HL-60/S4 (cell line): ENCODE measurements at regions not wholly inside any gene's neighbourhood (a gene's known extent, or its start where the extent isn't known, plus 50 kb on each side); places are given as distances from the start of the nearest gene placed in this dataset.
"Not testable (repeated sequence)": the region's sequence is repeated elsewhere in the genome, so short reads cannot be mapped to it uniquely, and the experiment has no call there.

Experiments used
- in situ Hi-C: fragments of 300-500 bp; cut with MboI; formaldehyde crosslinking; loops from 2 replicates; pipeline ENCODE4 v1.14.3; 2022; ENCODE audit warnings: low sequenced_read_pairs

DNA sequence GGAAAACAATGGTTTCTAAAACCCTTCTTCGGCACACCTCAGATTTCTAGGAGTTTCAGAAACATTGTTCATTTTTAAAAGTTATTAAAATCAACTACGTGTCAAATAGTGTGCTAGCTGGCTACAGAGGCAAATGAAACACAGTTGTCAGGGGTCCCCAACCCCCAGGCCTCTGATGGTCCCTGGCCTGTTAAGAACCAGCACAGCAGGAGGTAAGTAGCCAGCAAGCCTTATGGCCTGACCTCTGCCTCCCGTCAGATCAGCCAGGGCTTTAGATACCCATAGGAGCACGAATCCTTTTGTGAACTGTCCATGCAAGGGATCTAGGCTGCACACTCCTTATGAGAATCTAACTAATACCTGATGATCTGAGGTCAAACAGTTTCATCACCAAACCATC lies 648.2 kb downstream of the FAM181B start:
- in situ Hi-C loops = no loop called here

- in situ Hi-C loops = no loop called here
These were observed 650.7 kb downstream of the FAM181B start for GRCh38 chr11:82082976-82083375.

DNA sequence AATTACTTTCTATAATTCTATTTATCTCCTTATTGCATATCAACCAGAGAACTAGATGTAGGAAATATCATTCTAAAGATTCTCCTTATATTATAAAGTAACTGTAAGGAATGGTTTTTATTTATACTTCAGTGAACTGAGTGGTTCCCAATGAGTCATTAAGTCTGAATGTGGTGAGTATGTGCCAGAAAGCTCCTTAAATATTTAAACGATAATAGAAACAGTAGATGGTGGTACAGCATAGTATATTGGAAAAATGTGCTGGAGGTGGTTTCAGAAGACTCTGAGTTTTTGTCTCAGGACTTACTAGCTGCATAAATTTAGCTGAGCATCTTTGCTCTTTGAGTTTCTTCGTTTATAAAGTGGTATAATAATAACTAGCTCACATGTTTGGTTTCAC lies 653.5 kb downstream of the FAM181B start:
- in situ Hi-C loops = no loop called here

GRCh38 chr11:82076126-82076525 lies 657.5 kb downstream of the FAM181B start:
- in situ Hi-C loops = no loop called here

- in situ Hi-C loops = no loop called here
These were observed 674.2 kb downstream of the FAM181B start for GRCh38 chr11:82059505-82059904.

DNA sequence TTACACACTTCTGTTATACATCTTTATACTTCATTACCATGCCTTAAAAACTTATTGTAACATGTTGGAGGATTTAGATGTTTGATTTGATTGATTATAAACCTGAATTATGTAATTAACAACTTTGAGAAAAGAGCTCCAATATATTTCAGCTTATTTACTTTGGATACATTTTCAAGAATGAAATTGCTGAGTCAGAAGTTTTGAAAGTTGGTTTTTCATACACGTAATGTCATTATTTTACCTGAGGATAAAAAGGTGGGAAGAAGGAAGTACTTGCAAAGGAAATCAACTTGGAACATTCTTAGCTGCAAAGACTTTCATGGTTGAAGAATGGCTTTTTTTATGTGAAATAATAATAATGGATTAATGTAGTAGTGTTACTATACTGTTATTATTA lies 677.2 kb downstream of the FAM181B start:
- in situ Hi-C loops = no loop called here

DNA sequence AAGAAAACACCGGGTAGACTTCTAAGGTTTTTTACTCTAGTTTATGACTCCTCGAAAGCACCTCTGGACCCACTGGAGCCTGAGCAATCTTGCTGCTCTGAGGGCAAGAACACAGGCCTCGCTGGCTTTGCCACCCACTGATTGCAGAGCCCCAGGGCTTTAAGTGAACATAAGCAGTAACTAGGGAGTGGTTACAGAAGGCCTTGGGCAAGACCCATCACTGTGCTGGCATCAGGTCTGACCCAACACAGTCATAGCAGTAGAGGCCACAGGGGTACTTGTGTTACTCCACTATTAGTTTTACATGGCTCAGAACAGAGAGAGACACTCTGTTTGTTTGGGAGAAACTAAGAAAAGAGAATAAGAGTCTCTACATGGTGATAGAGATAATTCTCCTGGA lies 684.5 kb downstream of the FAM181B start:
- in situ Hi-C loops = no loop called here

DNA sequence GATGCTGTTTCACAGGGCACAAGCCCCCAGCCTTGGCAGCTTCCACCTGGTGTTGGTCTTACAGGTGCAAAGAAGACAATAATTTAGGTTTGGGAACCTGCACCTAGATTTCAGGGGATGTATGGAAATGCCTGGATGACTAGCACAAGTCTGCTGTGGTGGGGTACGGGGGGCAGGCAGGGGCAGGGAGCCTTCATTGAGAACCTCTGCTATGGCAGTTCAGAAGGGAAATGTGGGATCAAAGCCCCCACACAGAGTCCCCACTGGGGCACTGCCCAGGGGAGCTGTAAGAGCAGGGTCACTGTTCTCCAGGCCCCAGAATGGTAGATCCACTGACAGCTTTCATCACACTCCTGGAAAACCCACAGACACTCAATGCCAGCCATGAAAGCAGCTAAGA lies 686.5 kb downstream of the FAM181B start:
- in situ Hi-C loops = no loop called here

GRCh38 chr11:82046778-82047177 lies 686.9 kb downstream of the FAM181B start:
- in situ Hi-C loops = no loop called here

DNA sequence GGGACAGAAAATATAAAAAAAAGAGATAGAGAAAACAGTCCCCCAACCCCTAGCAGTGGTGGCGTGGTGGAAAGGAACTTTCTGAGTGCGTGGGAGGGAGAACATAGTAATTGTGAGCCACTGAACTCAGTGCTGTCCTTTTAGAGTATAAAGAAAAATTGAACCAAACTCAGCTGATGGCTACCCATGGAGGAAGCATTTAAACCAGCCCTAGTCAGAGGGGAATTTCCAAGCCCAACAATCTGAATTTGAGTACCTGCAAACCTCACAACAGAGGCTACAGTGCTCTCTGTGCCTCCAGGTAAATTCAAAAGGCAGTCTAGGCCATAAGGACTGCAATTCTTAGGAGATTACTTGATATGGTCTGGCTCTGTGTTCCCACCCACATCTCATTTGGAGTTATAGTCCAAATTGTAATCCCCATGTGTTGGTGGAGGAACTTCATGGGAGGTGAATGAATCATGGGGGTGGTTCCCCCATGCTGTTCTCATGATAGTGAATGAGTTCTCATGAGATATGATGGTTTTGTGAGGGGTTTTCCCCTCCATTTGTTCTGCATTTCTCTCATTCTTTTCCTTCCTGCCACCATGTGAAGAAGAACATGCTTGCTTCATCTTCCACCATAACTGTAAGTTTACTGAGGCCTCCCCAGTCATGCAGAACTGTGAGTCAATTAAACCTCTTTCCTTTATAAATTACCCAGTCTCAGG lies 687.8 kb downstream of the FAM181B start:
- in situ Hi-C loops = no loop called here

- in situ Hi-C loops = no loop called here
These were observed 690.3 kb downstream of the FAM181B start for GRCh38 chr11:82043316-82043715.

DNA sequence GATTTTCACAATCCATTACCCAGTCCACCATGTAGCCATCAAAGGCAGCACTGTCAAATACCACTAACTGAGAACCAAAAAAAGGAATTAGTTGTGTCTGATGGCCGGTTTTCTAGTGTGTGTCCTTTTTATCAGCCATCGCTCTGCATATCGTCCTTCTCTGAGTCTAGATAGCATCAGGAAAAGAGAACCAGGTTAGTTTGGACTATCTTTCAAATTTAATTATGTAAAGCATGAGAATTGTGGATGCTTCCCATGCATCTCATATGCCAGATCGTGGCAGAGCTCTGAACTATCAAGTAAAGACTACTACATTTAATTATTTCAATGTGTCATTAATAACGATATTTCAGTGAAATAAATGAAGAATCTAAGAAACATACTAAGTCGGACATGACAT lies 691.9 kb downstream of the FAM181B start:
- in situ Hi-C loops = no loop called here

GRCh38 chr11:82038154-82038553 lies 695.5 kb downstream of the FAM181B start:
- in situ Hi-C loops = no loop called here

- in situ Hi-C loops = no loop called here
These were observed 699.1 kb downstream of the FAM181B start for GRCh38 chr11:82034527-82034926.

- in situ Hi-C loops = not testable (repeated sequence)
These were observed 706.3 kb downstream of the FAM181B start for GRCh38 chr11:82027335-82027734.

GRCh38 chr11:82024760-82025159 lies 708.9 kb downstream of the FAM181B start:
- in situ Hi-C loops = no loop called here

DNA sequence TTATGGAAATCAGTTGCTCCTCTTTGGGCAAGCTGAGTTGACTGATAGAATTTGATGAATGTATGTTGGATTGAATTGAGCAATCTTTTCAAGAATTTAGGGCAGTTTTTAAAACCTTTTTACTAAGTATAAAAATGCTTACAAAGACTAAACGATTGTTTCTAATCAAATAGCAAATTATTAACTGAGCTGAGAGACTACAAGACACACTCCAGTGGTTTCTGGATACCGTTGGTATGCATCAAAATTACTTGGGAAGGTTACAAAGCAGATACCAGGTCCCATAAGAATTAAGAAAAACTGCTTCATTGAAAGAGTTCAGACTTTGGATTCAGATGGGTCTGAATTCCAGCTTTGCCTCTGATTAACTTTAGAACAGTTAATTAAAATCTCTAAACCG lies 721.4 kb downstream of the FAM181B start:
- in situ Hi-C loops = no loop called here

GRCh38 chr11:82009133-82009532 lies 724.5 kb downstream of the FAM181B start:
- in situ Hi-C loops = no loop called here

GRCh38 chr11:82007521-82007920 lies 726.1 kb downstream of the FAM181B start:
- in situ Hi-C loops = no loop called here

- in situ Hi-C loops = no loop called here
These were observed 729.0 kb downstream of the FAM181B start for GRCh38 chr11:82004537-82005213.

DNA sequence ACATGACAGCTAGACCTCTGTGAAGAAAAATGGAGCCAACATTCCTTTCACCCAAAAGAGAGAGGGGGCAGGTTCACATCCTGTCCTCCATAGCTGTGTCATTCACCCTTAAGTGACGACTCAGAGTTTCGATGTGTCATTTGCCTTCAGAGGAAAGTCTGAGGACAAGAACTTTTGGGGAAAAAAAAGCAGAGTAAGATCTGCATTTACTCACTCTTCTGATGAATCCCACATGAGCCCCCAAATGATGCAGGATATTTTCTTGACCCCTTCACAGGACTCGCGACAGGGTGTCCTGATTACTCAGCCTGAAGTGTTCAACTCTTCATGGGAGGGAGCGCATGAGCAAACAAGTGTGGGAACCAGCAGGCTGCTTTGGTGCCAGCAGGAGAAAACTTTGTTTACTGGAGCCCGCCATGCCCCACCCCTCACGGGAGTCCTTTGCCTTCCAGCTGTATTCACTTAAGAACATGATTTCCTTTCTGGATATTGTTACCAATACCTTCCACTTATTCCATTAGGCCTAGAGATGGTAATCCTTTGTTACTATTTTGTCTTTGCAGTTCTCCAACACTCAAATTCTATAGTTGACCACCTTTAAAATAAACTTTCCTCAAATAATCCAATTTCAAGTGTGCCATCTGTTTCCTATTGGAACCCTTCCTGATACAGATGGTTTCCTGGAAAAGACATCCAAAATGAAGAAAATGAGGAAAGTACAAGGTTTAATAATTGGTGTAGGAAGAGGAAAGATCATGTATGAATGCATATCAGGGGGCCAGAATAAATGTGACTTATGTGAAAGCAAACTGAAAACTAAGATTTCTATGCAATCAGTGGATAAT lies 729.8 kb downstream of the FAM181B start:
- in situ Hi-C loops = no loop called here

DNA sequence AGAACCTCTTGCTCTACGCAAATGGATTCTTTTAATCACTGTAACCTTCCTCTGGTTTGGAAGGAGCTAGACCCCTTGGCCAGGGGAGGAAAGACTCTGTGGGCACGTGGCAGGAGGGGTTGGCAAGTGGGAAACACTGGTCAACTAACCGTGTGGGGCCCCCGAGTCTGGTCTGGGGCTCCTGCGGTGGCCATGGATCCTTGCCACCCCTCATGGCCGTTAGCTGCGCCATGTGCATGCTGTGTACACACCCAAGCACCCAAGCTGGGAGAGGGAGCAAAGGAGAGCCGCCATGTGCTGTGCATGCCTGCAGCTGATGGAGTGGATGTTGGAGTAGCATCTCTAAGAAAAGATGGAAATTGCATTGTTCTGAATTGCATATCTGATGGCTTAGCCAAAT lies 730.6 kb downstream of the FAM181B start:
- in situ Hi-C loops = no loop called here
